ENCODE measurements at regions not wholly inside any gene's neighbourhood (a gene's known extent, or its start where the extent isn't known, plus 50 kb on each side); places are given as distances from the start of the nearest gene placed in this dataset.

DNA sequence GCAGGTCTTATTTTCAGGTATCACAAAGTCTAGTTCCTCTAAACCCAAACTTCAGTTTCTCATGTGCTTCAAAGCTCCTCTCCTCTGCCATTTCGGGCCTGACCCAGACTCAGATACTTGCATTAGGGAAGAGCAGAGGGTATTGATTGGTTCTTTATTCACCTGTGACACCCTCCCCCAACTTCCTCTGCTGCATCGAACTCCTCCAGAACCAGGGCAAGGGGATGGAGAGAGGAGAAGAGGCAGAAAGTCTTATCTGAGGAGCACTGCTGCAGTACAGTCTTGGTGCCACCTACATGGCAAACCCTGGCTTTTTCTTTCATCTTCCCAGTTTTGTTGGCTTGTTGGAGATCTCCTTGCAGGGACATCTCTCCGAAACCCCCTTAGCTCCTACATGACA, 96.0 kb upstream of the OSMR start:
- Mint-ChIP-seq H3K4me1 (no peaks in the 10 kb centered on the region), H3K36me3 (no peaks in the 10 kb centered on the region), H3K4me3 (no peak overlapping the region), H3K27ac (no peak overlapping the region), H3K27me3 (peaks cover 8% of the 10 kb centered on the region), H3K9me3 (peaks cover 2% of the 10 kb centered on the region)
- ATAC-seq (ENCODE audit: low read depth) (no peak), DNase-seq (no peak)
- POLR2A ChIA-PET: no interaction called here

DNA sequence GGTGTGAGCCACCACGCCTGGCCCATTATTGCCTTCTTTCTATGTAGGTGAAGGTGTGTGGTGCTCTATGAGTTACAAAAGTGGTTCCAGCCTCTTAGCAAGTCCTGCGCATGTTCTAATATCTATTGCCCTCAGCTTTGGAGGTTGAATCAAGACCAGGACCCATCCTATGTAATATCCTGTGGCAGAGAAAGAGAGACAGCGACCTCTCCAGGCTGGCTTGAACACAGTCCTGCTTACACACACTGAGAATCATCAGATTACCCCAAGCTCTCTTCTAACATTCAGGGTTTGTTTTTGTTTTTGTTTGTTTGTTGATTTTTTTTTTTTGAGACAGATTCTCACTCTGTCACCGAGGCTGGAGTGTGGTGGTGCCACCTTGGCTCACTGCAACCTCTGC, 94.7 kb upstream of the OSMR start:
- H3K27ac Mint-ChIP-seq: no peak overlapping the region
- POLR2A ChIA-PET: no interaction called here
- no peak overlapping the region for H3K4me3 Mint-ChIP-seq
- no peaks in the 10 kb centered on the region for H3K9me3 Mint-ChIP-seq
- peaks cover 8% of the 10 kb centered on the region for H3K27me3 Mint-ChIP-seq
- no peaks in the 10 kb centered on the region for H3K4me1 Mint-ChIP-seq
- no peak for ATAC-seq (ENCODE audit: low read depth)
- DNase-seq: no peak
- H3K36me3 Mint-ChIP-seq: no peaks in the 10 kb centered on the region

DNA sequence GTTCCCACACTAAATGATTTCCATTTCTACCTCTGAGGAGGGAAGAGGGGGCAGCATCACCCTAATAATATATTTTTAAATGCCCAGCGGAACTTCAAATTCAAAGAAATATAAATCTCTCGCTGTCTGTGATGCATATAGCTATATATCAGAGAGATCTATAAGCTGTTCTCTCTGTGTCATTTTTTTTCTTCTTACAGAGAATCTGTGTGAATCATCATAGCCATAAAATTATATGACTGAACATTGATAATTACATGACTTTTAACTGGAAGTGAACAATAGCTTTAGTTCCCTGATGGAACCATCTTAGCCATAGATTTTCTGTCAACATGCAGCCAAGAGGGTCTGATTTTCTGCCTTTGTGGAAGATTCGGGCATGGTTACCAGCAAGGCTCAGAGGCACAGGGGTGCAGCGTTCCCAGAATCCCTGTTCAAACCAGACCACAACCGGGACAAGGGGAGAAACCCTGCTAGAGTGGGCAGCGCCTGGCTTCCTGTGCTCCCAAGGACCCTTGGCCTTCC, 93.7 kb upstream of the OSMR start:
- H3K27ac Mint-ChIP-seq: no peak overlapping the region
- H3K4me1 Mint-ChIP-seq: no peaks in the 10 kb centered on the region
- H3K36me3 Mint-ChIP-seq: no peaks in the 10 kb centered on the region
- H3K27me3 Mint-ChIP-seq: peaks cover 4% of the 10 kb centered on the region
- no peak overlapping the region for H3K4me3 Mint-ChIP-seq
- POLR2A ChIA-PET: no interaction called here
- H3K9me3 Mint-ChIP-seq: no peaks in the 10 kb centered on the region
- ATAC-seq (ENCODE audit: low read depth): no peak
- DNase-seq: no peak

DNA sequence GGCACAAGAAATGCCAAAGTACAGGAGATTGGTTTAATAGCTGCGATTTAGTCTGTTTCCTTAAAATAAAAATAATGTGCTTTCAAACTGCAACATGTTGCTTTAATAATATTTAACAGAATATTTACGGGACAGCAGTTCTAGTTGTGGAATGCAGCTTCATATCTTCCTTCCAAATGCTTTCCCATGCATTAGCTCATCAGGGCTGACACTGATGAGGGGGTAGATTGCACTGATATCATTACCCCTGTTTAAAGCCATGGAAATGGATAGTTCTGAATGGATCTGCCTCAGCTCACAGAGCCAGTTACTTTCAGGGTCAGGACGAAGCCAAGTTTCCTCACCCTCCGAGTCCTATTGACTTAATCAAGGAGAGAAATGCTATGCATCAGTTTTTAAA, 93.2 kb upstream of the OSMR start:
- DNase-seq: no peak
- ATAC-seq (ENCODE audit: low read depth): no peak
- peaks cover 2% of the 10 kb centered on the region for H3K27me3 Mint-ChIP-seq
- H3K4me3 Mint-ChIP-seq: no peak overlapping the region
- POLR2A ChIA-PET: no interaction called here
- no peaks in the 10 kb centered on the region for H3K9me3 Mint-ChIP-seq
- H3K4me1 Mint-ChIP-seq: no peaks in the 10 kb centered on the region
- H3K36me3 Mint-ChIP-seq: no peaks in the 10 kb centered on the region
- H3K27ac Mint-ChIP-seq: no peak overlapping the region

DNA sequence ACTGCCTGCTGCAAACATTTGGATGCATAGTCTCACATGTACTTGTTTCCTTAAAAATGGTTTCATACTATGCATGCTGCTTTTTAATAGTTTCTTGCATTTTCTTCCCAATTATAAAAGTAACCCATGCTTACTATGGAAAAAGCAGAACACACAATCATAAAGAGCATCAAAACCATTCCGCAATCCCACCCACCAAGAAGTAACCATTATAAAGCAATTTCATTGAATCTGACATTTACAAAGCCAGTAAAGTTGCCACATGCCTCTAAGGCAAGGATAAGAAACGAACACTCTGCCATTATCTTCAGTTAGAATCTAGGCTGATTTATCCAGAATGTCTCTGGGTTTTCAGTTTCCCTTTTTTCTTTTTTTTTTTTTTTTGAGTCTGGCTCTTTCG, 92.7 kb upstream of the OSMR start:
- H3K9me3 Mint-ChIP-seq: no peaks in the 10 kb centered on the region
- peaks cover 2% of the 10 kb centered on the region for H3K27me3 Mint-ChIP-seq
- H3K4me3 Mint-ChIP-seq: no peak overlapping the region
- DNase-seq (no peak), ATAC-seq (ENCODE audit: low read depth) (no peak)
- no peaks in the 10 kb centered on the region for H3K36me3 Mint-ChIP-seq
- H3K4me1 Mint-ChIP-seq: no peaks in the 10 kb centered on the region
- POLR2A ChIA-PET: no interaction called here
- no peak overlapping the region for H3K27ac Mint-ChIP-seq

DNA sequence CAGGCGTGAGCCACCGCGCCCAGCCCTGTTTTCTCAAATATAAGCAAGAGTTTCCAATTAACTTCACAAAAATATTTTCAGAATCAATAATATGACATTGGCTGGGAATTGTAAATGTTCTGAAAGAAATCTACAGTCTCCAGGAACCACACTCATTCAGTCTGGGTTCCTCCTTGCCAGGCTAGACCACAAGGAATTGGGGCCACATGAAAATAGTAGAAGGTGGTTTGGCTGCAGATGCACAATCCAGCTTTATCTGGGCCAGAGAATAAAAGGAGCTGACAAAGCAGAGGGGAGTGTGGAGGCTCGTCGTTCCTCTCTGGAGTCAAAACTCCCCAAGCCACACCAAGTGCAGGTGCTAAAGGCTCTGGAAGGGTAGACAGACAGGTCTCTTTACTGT, 92.0 kb upstream of the OSMR start:
- H3K36me3 Mint-ChIP-seq: no peaks in the 10 kb centered on the region
- no peak for DNase-seq
- no peak overlapping the region for H3K4me3 Mint-ChIP-seq
- POLR2A ChIA-PET: no interaction called here
- no peaks in the 10 kb centered on the region for H3K4me1 Mint-ChIP-seq
- H3K27me3 Mint-ChIP-seq: peaks cover 2% of the 10 kb centered on the region
- H3K9me3 Mint-ChIP-seq: no peaks in the 10 kb centered on the region
- no peak overlapping the region for H3K27ac Mint-ChIP-seq
- ATAC-seq (ENCODE audit: low read depth): no peak

DNA sequence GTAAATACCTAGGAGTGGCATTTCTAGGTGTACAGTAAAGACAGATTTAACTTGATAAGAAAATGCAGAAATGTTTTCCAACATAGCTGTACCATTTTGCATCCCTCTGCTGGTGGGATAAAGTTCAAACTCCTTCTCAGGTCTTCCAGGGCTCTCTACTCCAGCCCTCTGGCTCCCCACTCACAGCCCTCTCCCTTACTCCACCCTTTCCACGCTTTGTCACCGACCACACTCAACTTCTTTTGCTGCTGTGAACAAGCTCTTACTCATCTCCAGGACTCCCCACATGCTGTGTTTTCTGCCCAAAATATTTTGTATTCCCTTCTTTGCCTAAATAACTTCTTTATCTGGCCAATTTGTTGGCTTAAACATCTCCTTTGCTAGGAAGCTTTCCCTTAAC, 90.6 kb upstream of the OSMR start:
- Mint-ChIP-seq H3K27me3 (peaks cover 8% of the 10 kb centered on the region), H3K36me3 (no peaks in the 10 kb centered on the region), H3K4me1 (no peaks in the 10 kb centered on the region), H3K4me3 (no peak overlapping the region), H3K9me3 (no peaks in the 10 kb centered on the region), H3K27ac (no peak overlapping the region)
- POLR2A ChIA-PET: no interaction called here
- ATAC-seq (ENCODE audit: low read depth) (no peak), DNase-seq (no peak)

DNA sequence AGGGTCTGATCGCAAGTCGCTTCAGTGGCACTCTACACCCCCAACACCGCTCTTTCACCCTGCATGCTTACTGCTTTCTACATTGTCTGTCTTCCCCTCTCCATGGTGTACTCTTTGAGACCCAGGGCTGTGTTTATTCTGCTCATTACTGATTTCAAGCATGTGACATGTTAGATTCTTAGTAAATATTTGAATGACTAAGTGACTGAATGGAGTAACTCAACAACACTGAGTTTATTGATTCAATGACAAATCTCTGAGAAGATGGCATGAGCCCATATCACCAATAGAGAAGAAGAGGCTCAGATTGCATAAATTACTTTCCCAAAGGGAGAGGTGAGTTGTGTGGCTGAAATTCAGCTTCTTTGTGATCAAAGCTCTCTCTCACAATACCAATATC, 89.7 kb upstream of the OSMR start:
- POLR2A ChIA-PET: no interaction called here
- ATAC-seq (ENCODE audit: low read depth) (no peak), DNase-seq (no peak)
- Mint-ChIP-seq H3K36me3 (no peaks in the 10 kb centered on the region), H3K27me3 (peaks cover 13% of the 10 kb centered on the region), H3K27ac (no peak overlapping the region), H3K4me3 (no peak overlapping the region), H3K9me3 (no peaks in the 10 kb centered on the region), H3K4me1 (no peaks in the 10 kb centered on the region)

DNA sequence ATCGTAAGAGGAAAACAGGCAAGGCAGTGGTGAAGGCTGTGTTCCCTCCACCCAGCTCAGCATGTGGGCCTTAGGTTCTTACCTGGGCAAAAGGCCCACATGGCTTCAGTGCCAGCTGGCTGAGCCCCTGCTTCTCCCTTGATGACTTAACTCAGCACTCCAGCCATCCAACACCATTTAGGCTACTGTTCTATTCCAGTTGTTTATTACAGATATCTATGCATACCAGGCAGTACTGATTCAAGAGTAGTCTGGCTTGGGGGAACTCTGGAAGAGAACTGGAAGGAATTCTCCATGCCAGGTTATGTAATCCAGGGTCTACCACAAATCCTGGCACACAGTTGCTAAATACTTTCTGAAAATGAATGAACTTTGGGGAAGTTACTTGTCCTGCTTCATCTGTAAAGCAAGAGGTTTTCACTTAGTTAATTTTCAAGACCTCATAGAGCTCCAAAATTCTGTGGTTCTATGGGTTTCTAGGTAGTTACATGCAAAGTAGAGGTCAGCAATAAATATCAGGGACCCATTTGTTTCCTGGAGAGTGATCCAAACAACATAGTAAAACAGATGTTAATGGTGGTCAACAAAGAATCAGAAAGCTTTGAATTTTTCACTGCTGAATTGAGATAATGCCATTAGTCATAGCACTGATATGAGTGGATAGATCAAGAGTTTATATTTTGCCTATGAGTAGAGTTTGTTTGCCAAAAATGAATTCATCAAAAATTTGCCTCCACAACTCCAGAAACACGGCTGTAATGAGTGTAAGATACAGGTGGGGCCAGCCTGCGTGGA, 88.2 kb upstream of the OSMR start:
- Mint-ChIP-seq H3K36me3 (no peaks in the 10 kb centered on the region), H3K27ac (no peak overlapping the region), H3K4me1 (no peaks in the 10 kb centered on the region), H3K27me3 (peaks cover 18% of the 10 kb centered on the region), H3K4me3 (no peak overlapping the region), H3K9me3 (no peaks in the 10 kb centered on the region)
- ATAC-seq (ENCODE audit: low read depth) (no peak), DNase-seq (no peak)
- POLR2A ChIA-PET: no interaction called here

DNA sequence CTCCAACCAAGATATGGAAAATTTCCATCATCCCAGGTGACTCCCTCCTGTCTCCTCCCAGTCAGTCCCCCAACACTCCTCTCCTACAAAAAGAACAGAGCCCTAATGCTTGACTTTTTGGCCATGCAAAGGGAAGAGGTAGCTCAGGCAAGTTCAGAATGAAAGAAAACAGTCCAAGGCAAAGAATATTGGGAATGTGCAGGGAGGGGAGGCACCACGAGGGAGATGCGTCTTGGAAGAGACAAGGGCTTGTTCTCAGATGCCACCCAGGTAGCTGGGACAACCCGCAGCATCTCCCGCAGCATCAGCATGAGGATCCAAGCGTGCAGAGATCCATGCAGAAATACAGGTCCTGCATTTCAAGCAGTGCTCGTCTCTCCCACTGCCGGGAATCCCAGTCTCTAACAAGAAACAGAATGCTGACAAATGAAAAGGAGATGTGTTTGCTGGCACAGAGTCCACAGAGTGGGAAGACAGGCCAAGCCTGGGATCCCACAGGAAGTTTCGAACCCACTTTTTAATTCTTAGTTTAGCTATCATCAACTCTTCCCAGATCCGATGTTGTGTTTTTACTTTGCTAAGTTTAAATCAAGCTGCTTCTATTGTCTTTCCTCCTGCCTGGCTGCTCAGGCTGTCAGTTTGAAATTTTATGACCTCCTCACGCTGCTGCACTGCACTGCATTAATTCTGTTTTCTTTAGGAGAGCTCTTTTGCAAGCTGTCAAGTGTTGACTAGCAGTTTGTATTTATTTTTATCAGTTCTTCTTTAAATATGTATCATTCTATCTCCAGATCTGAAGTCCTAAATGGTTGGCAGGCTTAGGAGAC, 86.8 kb upstream of the OSMR start:
- Mint-ChIP-seq H3K4me1 (no peaks in the 10 kb centered on the region), H3K36me3 (no peaks in the 10 kb centered on the region), H3K27ac (no peak overlapping the region), H3K4me3 (no peak overlapping the region), H3K9me3 (no peaks in the 10 kb centered on the region), H3K27me3 (peaks cover 18% of the 10 kb centered on the region)
- POLR2A ChIA-PET: no interaction called here
- no peak for ATAC-seq (ENCODE audit: low read depth)
- DNase-seq: no peak

DNA sequence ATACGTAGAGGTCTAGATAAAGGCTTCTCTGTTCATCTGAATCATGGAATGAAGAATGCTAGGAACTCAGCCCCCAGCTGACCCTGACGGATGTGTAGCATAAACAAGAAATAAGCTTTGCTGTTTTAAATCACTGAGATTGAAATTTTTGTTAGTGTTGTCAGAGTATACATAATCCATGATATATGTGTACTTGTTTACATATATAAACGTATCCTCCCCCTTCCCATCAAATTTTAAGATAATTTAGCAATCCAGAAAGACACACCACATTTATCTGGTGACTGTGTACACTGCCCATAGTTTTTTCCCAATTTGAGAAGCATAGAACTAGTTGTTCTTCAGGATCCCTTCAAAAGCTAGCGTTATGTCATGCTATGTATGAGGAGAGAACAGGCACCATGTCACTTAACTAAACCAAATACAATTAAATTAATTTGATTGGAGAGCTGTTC, 80.8 kb upstream of the OSMR start:
- POLR2A ChIA-PET: no interaction called here
- DNase-seq (no peak), ATAC-seq (ENCODE audit: low read depth) (no peak)
- Mint-ChIP-seq H3K9me3 (peaks cover 2% of the 10 kb centered on the region), H3K4me1 (no peaks in the 10 kb centered on the region), H3K4me3 (no peak overlapping the region), H3K27me3 (peaks cover 17% of the 10 kb centered on the region), H3K36me3 (no peaks in the 10 kb centered on the region), H3K27ac (no peak overlapping the region)

DNA sequence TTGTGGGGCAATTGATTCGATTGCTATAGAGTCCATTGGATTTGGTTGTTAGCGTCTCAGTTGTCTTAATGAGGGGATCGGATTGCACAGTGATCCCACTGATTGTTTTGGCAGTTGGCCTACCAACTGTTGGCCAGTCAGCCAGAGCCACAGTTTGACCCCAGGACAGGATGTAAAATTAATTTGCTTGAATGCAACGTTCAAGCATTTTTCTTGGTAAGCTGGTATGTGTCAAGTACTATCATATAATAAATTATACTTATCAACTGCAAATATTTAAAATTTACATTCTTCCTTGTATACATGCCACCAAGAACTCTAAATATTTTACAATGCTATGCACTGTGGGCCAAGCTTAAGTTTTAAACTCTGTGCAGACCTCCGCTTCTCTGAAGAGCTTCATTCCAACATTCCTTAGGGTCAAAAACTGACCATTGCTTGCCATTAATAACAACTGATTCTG, 80.4 kb upstream of the OSMR start:
- H3K27me3 Mint-ChIP-seq: peaks cover 13% of the 10 kb centered on the region
- no peak overlapping the region for H3K4me3 Mint-ChIP-seq
- H3K4me1 Mint-ChIP-seq: no peaks in the 10 kb centered on the region
- POLR2A ChIA-PET: no interaction called here
- no peaks in the 10 kb centered on the region for H3K36me3 Mint-ChIP-seq
- no peak overlapping the region for H3K27ac Mint-ChIP-seq
- DNase-seq (no peak), ATAC-seq (ENCODE audit: low read depth) (no peak)
- H3K9me3 Mint-ChIP-seq: peaks cover 2% of the 10 kb centered on the region

DNA sequence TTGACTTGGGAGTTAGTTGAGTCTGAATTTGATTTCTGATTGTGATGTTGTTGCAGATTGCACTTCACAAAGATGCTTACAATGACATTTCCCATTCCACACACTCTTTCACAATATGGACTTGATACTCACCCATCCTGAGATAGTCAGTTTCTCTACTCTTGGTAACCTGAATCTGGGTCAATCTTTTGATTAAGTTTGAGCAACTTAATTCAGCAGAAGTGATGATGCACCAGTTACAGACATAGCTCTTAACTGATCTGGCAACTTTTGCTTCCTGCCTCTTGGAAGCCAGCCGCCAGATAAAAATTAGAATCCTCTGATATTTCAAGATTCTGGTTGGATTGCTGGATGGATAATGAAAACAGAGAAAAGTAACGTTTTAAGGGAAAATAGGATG, 79.7 kb upstream of the OSMR start:
- Mint-ChIP-seq H3K27me3 (peaks cover 8% of the 10 kb centered on the region), H3K36me3 (no peaks in the 10 kb centered on the region), H3K4me3 (no peak overlapping the region), H3K27ac (no peak overlapping the region), H3K4me1 (no peaks in the 10 kb centered on the region), H3K9me3 (peaks cover 2% of the 10 kb centered on the region)
- no peak for DNase-seq
- ATAC-seq (ENCODE audit: low read depth): no peak
- POLR2A ChIA-PET: no interaction called here
